OCI-LY3 (cell line): ENCODE measurements at regions not wholly inside any gene's neighbourhood (a gene's known extent, or its start where the extent isn't known, plus 50 kb on each side); places are given as distances from the start of the nearest gene placed in this dataset.

Source experiments
- H2AFZ ChIP-seq: fragments of 200-600, 300-600 bp; shearing (Covaris generic); 2 replicates; pipeline ENCODE4 v1.6.0; 2014; ENCODE audit warnings: antibody characterized with exemption, low read depth, low read length
- H3K27ac ChIP-seq: fragments of 200-600, 300-600 bp; sonication (generic); 2 replicates; pipeline ENCODE4 v1.5.1; 2014; ENCODE audit warnings: mild to moderate bottlenecking, low read length, moderate library complexity, mixed read lengths
- H3K27me3 ChIP-seq: fragments of 200-600, 300-600 bp; sonication (generic); 2 replicates; pipeline ENCODE4 v1.6.1; 2014; ENCODE audit warnings: low read depth, low read length, mixed read lengths
- H3K36me3 ChIP-seq: fragments of 200-600, 300-600 bp; sonication (generic); replicated peaks from 2 replicates; pipeline ENCODE3; 2014; ENCODE audit warnings: low read depth, low read length, mixed read lengths
- H3K4me1 ChIP-seq: fragments of 300-600, 200-600 bp; sonication (generic); 2 replicates; pipeline ENCODE4 v1.6.1; 2014; ENCODE audit warnings: low read length, mixed read lengths
- H3K4me2 ChIP-seq: fragments of 200-600, 300-600 bp; sonication (generic); 2 replicates; pipeline ENCODE4 v1.6.1; 2014; ENCODE audit warnings: low read length, mixed read lengths
- H3K4me3 ChIP-seq: fragments of 300-600, 200-600 bp; sonication (generic); 2 replicates; pipeline ENCODE4 v1.5.1; 2014; ENCODE audit warnings: antibody characterized with exemption, mild to moderate bottlenecking, low read length, moderate library complexity
- H3K79me2 ChIP-seq: fragments of 300-600, 200-600 bp; shearing (Covaris generic); 2 replicates; pipeline ENCODE4 v1.6.1; 2014; ENCODE audit warnings: mild to moderate bottlenecking, low read length, mixed read lengths
- H3K9ac ChIP-seq: fragments of 300-600, 200-600 bp; shearing (Covaris generic); 2 replicates; pipeline ENCODE4 v1.6.0; 2014; ENCODE audit warnings: mild to moderate bottlenecking, low read length, moderate library complexity
- H3K9me3 ChIP-seq: fragments of 200-600, 300-600 bp; shearing (Covaris generic); 2 replicates; pipeline ENCODE4 v1.6.1; 2014; ENCODE audit warnings: low read length, mixed read lengths; ENCODE audit not compliant: insufficient read depth
- H4K20me1 ChIP-seq: fragments of 200-600, 300-600 bp; sonication (generic); 2 replicates; pipeline ENCODE4 v1.6.1; 2016; ENCODE audit warnings: low read length, mixed read lengths; ENCODE audit not compliant: insufficient read depth
- EZH2phosphoT487 ChIP-seq: fragments of 200-600 bp; shearing (Covaris generic); IDR thresholded peaks from 2 replicates; pipeline ENCODE4 v1.6.1; 2018; ENCODE audit warnings: antibody characterized with exemption, mixed run types, low read depth
- TF ChIP-seq, protein P1 (sequence below): fragments of 200-600, 300-600 bp; sonication (generic); IDR thresholded peaks from 2 replicates; pipeline ENCODE4 v1.5.1; 2014; ENCODE audit warnings: antibody characterized with exemption, low read length, low read depth

DNA sequence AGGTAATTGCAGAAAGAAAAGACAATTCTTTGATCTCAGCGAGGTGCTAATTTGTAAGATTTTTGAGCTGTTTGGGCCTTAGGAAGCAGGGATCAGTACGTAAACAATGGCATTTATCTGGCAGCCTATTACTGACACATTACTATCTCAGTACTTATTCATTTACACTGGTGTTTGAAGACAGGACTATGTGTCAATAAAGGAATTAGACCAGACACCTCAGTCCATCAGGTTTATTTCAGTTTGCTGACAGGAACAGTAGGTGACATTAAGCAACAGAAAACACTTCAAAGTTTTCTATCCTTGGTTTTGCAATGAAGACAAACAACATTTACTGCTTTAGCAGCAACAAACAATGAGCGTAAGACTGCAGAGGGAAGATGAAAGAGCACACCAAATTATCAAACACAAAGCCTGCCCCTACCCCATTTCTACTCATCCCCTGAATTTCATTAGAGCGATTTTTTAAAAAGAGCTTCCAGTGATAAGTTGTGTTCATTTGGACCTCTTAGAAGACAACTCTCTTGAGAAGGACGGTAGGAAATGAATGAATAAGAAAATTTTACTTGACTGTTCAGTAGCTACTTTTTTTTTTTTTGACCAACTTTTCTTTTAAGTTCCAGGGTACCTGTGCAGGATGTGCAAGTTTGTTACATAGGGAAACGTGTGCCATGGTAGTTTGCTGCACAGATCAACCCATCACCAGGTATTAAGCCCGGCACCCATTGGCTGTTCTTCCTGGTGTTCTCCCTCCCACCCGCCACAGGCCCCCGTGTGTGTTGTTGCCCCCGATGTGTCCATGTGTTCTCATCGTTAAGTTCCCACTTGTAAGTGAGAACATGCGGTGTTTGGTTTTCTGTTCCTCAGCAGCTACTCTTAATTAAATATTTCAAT, 138.8 kb downstream of the DKK1 start:
- no peaks in the 10 kb centered on the region for H3K36me3 ChIP-seq
- H3K4me2 ChIP-seq: no peak overlapping the region
- H3K4me3 ChIP-seq: no peak overlapping the region
- no peaks in the 10 kb centered on the region for H3K27me3 ChIP-seq
- no peaks in the 10 kb centered on the region for H3K9me3 ChIP-seq
- H3K9ac ChIP-seq: no peak overlapping the region
- no peaks in the 10 kb centered on the region for H4K20me1 ChIP-seq
- H2AFZ ChIP-seq: no peak overlapping the region
- no peaks in the 10 kb centered on the region for H3K79me2 ChIP-seq
- H3K27ac ChIP-seq: no peak overlapping the region
- H3K4me1 ChIP-seq: peaks cover 5% of the 10 kb centered on the region; the same call in 1 of the 2 replicates
- TF ChIP-seq, protein P1, sequence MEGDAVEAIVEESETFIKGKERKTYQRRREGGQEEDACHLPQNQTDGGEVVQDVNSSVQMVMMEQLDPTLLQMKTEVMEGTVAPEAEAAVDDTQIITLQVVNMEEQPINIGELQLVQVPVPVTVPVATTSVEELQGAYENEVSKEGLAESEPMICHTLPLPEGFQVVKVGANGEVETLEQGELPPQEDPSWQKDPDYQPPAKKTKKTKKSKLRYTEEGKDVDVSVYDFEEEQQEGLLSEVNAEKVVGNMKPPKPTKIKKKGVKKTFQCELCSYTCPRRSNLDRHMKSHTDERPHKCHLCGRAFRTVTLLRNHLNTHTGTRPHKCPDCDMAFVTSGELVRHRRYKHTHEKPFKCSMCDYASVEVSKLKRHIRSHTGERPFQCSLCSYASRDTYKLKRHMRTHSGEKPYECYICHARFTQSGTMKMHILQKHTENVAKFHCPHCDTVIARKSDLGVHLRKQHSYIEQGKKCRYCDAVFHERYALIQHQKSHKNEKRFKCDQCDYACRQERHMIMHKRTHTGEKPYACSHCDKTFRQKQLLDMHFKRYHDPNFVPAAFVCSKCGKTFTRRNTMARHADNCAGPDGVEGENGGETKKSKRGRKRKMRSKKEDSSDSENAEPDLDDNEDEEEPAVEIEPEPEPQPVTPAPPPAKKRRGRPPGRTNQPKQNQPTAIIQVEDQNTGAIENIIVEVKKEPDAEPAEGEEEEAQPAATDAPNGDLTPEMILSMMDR: no peak
- no peak for TF ChIP-seq EZH2phosphoT487

DNA sequence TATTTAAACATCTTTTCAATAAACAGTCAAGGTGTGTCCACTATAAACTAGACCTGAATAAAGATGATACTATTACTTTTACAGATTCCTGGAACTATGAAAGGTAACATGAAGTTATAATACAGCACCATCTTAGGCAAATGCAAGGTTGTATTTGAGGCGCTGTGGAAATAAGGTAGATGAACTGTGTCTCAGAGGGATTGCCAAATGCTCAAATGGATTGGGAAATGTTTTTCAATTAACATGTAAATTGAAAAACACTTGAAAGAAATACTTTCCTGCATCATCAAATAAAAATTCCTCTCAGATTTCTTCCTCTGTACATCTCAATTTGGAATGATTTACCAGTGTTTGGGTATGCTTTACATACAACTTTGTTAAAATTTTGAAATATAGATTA, 139.4 kb downstream of the DKK1 start:
- Histone ChIP-seq H3K36me3 (no peaks in the 10 kb centered on the region), H3K9me3 (no peaks in the 10 kb centered on the region), H2AFZ (no peak overlapping the region), H3K27ac (no peak overlapping the region), H3K4me2 (no peak overlapping the region), H3K27me3 (no peaks in the 10 kb centered on the region), H4K20me1 (no peaks in the 10 kb centered on the region), H3K9ac (no peak overlapping the region), H3K4me3 (no peak overlapping the region), H3K79me2 (no peaks in the 10 kb centered on the region), H3K4me1 (peaks cover 5% of the 10 kb centered on the region; the same call in 1 of the 2 replicates)
- TF ChIP-seq, protein P1: no peak

DNA sequence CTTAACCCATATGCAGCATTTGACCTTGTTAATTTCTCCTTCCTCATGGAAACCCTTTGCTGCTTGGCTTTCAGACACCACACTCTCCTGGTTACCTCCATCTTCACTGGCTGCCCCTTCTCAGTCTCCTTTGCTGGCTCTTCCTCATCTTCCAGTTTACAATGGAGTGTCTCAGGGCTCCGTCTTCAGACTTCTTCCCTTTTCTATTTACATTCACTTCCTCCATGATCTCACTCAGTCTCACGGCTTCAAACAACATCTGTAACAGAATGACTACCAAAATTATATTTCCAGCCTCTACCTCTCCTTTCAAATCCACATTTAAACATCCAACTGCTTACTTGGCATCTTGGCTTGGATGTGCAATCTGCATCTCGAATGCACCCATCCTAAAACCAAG, 140.4 kb downstream of the DKK1 start:
- peak overlapping the region; percentile 24 for H3K4me2 ChIP-seq
- H3K27ac ChIP-seq: no peak overlapping the region
- H2AFZ ChIP-seq: peak overlapping the region; percentile 83
- no peak overlapping the region for H3K4me3 ChIP-seq
- peaks cover 5% of the 10 kb centered on the region; the same call in 1 of the 2 replicates for H3K4me1 ChIP-seq
- H3K9me3 ChIP-seq: no peaks in the 10 kb centered on the region
- H3K36me3 ChIP-seq: no peaks in the 10 kb centered on the region
- no peaks in the 10 kb centered on the region for H4K20me1 ChIP-seq
- H3K27me3 ChIP-seq: no peaks in the 10 kb centered on the region
- no peak overlapping the region for H3K9ac ChIP-seq
- TF ChIP-seq EZH2phosphoT487: no peak
- TF ChIP-seq, protein P1: no peak
- no peaks in the 10 kb centered on the region for H3K79me2 ChIP-seq

DNA sequence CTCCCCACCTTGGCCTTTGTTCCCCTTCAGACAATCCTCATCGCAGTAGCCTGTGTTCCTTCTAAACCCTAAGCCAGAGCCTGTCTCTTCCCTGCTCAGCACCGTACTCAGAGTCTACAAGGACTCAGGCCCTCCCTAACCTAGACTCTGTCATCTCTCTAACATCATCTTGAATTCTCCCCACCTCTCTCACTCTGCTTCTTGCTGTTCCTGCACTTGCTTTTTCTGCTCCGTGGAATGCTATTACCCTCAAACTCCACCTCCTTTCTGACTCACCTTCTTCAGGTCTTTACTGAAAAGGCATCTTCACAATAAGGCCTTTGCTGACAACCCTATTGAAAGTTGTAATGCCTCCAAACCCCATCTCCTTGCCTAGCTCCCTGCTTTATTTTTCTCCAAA, 141.0 kb downstream of the DKK1 start:
- Histone ChIP-seq H3K79me2 (no peaks in the 10 kb centered on the region), H4K20me1 (no peaks in the 10 kb centered on the region), H3K9me3 (no peaks in the 10 kb centered on the region), H3K9ac (no peak overlapping the region), H3K4me2 (no peak overlapping the region), H3K27ac (no peak overlapping the region), H3K4me1 (peaks cover 5% of the 10 kb centered on the region; the same call in 1 of the 2 replicates), H3K4me3 (no peak overlapping the region), H3K27me3 (no peaks in the 10 kb centered on the region), H3K36me3 (no peaks in the 10 kb centered on the region), H2AFZ (no peak overlapping the region)
- TF ChIP-seq, protein P1: no peak
- TF ChIP-seq EZH2phosphoT487: no peak
